Adrenal gland (tissue), 5 donors: ENCODE measurements at regions not wholly inside any gene's neighbourhood (a gene's known extent, or its start where the extent isn't known, plus 50 kb on each side); places are given as distances from the start of the nearest gene placed in this dataset.

ENCODE experiments used
- POLR2A ChIP-seq, 2 donors: fragments of 450-650 bp; IDR thresholded peaks; one replicate each; pipeline ENCODE4 v1.6.1; 2017; ENCODE audit warnings: antibody characterized with exemption in 2 of 2, mild to moderate bottlenecking in 2 of 2, moderate library complexity in 1 of 2
- TF ChIP-seq, protein P1 (sequence below), 6 experiments: fragments of 450-650 bp in 4 of 6; fragments of 200-600 bp in 2 of 6; sonication (generic) in 1 of 6; IDR thresholded peaks; 1 replicate in 5 of 6; 2 replicates in 1 of 6; pipeline versions ENCODE4 v1.5.1 to v1.8.0; 2016 to 2021; ENCODE audit warnings: antibody characterized with exemption in 6 of 6, mild to moderate bottlenecking in 2 of 6, moderate library complexity in 1 of 6
- donor health status: DM: no; HTN: no; CAD: no.

DNA sequence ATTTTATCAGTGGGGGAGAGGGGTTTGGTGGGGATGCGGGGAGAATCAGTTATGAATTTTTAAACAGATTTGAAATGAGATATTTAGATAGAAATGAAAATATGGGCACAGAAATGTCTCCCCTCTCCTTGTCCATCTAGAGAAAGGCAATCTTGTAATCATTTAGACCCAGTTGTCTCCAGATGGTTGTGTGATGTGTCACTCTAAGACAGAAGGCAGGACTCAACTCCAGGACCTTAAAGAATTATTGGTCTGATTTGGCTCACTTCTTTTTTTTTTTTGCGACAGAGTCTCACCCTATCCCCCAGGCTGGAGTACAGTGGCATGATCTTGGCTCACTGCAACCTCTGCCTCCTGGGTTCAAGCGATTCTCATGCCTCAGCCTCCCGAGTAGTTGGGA, 77.2 kb downstream of the EOMES start:
- TF ChIP-seq, protein P1, sequence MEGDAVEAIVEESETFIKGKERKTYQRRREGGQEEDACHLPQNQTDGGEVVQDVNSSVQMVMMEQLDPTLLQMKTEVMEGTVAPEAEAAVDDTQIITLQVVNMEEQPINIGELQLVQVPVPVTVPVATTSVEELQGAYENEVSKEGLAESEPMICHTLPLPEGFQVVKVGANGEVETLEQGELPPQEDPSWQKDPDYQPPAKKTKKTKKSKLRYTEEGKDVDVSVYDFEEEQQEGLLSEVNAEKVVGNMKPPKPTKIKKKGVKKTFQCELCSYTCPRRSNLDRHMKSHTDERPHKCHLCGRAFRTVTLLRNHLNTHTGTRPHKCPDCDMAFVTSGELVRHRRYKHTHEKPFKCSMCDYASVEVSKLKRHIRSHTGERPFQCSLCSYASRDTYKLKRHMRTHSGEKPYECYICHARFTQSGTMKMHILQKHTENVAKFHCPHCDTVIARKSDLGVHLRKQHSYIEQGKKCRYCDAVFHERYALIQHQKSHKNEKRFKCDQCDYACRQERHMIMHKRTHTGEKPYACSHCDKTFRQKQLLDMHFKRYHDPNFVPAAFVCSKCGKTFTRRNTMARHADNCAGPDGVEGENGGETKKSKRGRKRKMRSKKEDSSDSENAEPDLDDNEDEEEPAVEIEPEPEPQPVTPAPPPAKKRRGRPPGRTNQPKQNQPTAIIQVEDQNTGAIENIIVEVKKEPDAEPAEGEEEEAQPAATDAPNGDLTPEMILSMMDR (IDR thresholded peaks at IDR 0.05), result no peak
- no peak for TF ChIP-seq POLR2A (IDR thresholded peaks at IDR 0.05)
